Activated CD8-positive, alpha-beta T cell treated with anti-CD3 and anti-CD28 coated beads for 36 hours (primary cell): ENCODE measurements at regions not wholly inside any gene's neighbourhood (a gene's known extent, or its start where the extent isn't known, plus 50 kb on each side); places are given as distances from the start of the nearest gene placed in this dataset.

Source experiments
- ATAC-seq: fragments of 200-7000 bp; cut with Tn5 transposase; one replicate; pipeline ENCODE4 v1.10.0; 2021; ENCODE audit warnings: mild to moderate bottlenecking, moderate library complexity
- CTCF ChIA-PET: fragments of 350-600 bp; sonication (Branson Sonifier 250); formaldehyde crosslinking; loops from one replicate; lab custom pipeline; 2021; ENCODE audit warnings: antibody characterized with exemption; lab: Charles Lee
- POLR2A ChIA-PET: fragments of 350-600 bp; sonication (Branson Sonifier 250); formaldehyde crosslinking; loops from one replicate; lab custom pipeline; 2021; ENCODE audit warnings: antibody characterized with exemption; lab: Charles Lee
- DNase-seq: peaks from one replicate; pipeline ENCODE4 v3.0.0-alpha.2; 2020
- H3K27ac Mint-ChIP-seq: one replicate; pipeline ENCODE4 v1.8.0; 2021; ENCODE audit warnings: mild to moderate bottlenecking, mixed read lengths
- H3K27me3 Mint-ChIP-seq: one replicate; pipeline ENCODE4 v1.8.0; 2021; ENCODE audit warnings: mixed read lengths
- H3K36me3 Mint-ChIP-seq: one replicate; pipeline ENCODE4 v1.8.0; 2021; ENCODE audit warnings: low read depth, mixed read lengths
- H3K4me1 Mint-ChIP-seq: one replicate; pipeline ENCODE4 v1.8.0; 2021; ENCODE audit warnings: low read depth, mixed read lengths
- H3K4me3 Mint-ChIP-seq: one replicate; pipeline ENCODE4 v1.8.0; 2021; ENCODE audit warnings: mild to moderate bottlenecking, moderate library complexity, mixed read lengths
- H3K9me3 Mint-ChIP-seq: one replicate; pipeline ENCODE4 v1.8.0; 2021; ENCODE audit warnings: mixed read lengths
- intact Hi-C: fragments of 100-400 bp; cut with micrococcal nuclease; formaldehyde crosslinking; loops from one replicate; pipeline ENCODE4 v1.10.0; 2022
- TF ChIP-seq, protein P1 (sequence below): fragments of 200-600 bp; IDR thresholded peaks from one replicate; pipeline ENCODE4 v1.8.0; 2022; ENCODE audit warnings: antibody characterized with exemption, mild to moderate bottlenecking

DNA sequence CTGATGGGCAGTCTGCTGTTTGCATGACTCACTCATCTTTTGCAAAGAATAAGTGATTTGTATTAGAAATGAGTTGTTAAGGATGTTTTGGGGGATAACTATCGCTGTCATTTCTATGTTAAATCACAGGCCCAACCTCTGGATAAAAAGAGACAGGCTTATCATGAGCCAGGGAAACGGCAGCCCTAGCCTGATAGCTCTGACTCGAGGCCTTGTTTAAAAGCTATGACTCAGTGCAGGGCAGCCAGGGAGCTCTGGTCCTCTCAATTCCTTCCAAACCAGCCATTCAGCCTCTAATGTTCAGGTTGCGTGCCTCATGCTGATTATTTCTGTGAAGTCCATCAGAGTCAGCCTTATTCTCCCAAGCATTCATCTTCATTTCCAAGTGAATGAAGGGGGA is 305.9 kb upstream of the HAND2 start:
- CTCF ChIA-PET, result no interaction called here
- ATAC-seq, result no peak
- no peak overlapping the region for H3K4me3 Mint-ChIP-seq
- no peak for DNase-seq
- peaks cover under 1% of the 10 kb centered on the region for H3K27me3 Mint-ChIP-seq
- POLR2A ChIA-PET, result no interaction called here
- H3K4me1 Mint-ChIP-seq, result no peaks in the 10 kb centered on the region
- H3K27ac Mint-ChIP-seq, result no peak overlapping the region
- H3K9me3 Mint-ChIP-seq, result no peaks in the 10 kb centered on the region
- TF ChIP-seq, protein P1, sequence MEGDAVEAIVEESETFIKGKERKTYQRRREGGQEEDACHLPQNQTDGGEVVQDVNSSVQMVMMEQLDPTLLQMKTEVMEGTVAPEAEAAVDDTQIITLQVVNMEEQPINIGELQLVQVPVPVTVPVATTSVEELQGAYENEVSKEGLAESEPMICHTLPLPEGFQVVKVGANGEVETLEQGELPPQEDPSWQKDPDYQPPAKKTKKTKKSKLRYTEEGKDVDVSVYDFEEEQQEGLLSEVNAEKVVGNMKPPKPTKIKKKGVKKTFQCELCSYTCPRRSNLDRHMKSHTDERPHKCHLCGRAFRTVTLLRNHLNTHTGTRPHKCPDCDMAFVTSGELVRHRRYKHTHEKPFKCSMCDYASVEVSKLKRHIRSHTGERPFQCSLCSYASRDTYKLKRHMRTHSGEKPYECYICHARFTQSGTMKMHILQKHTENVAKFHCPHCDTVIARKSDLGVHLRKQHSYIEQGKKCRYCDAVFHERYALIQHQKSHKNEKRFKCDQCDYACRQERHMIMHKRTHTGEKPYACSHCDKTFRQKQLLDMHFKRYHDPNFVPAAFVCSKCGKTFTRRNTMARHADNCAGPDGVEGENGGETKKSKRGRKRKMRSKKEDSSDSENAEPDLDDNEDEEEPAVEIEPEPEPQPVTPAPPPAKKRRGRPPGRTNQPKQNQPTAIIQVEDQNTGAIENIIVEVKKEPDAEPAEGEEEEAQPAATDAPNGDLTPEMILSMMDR, result no peak
- no peaks in the 10 kb centered on the region for H3K36me3 Mint-ChIP-seq
- intact Hi-C loops, result no loop called here

DNA sequence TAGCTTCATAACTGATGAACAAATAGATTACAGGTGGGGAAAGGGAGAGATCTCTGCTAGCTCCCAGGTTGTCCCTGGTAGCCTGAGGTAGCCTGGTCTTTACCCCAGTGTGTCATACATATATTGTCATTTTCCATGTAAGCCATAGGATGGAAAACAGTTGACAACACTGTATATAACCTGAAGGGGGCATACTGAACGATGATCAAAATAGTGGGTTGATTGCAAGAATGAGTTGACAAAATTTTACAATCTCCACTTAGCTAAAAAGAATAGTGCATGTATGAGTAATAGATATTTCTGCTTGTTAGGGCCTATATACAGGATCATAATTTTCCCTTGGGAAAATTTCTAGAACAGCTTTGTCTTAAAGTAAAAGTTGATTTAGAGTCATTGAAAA is 304.1 kb upstream of the HAND2 start:
- DNase-seq (no peak), ATAC-seq (no peak)
- Mint-ChIP-seq H3K9me3 (no peaks in the 10 kb centered on the region), H3K36me3 (no peaks in the 10 kb centered on the region), H3K27ac (no peak overlapping the region), H3K27me3 (peaks cover 1% of the 10 kb centered on the region), H3K4me3 (no peak overlapping the region), H3K4me1 (no peaks in the 10 kb centered on the region)
- ChIA-PET POLR2A (no interaction called here), CTCF (no interaction called here)
- intact Hi-C loops, result no loop called here
- TF ChIP-seq, protein P1, result no peak

DNA sequence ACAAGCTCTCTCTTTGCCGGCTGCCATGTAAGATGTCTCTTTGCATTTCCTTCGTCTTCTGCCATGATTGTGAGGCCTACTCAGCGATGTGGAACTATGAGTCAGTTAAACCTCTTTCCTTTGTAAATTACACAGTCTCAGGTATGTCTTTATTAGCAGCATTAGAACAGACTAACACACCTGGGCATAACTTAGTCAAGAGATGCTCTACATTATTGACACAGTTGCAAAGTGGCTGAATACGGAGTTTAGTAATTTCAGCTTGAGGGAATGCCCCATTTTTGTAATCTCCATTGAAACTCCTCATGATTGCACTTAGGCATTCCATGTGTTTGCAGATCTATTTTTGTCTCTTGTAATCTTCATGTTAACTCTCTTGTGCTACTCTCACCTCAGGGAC is 299.5 kb upstream of the HAND2 start:
- no peak overlapping the region for H3K4me3 Mint-ChIP-seq
- H3K27ac Mint-ChIP-seq, result no peak overlapping the region
- H3K27me3 Mint-ChIP-seq, result peaks cover 1% of the 10 kb centered on the region
- POLR2A ChIA-PET, result no interaction called here
- CTCF ChIA-PET, result no interaction called here
- DNase-seq (no peak), ATAC-seq (no peak)
- H3K4me1 Mint-ChIP-seq, result no peaks in the 10 kb centered on the region
- TF ChIP-seq, protein P1, result no peak
- H3K36me3 Mint-ChIP-seq, result no peaks in the 10 kb centered on the region
- no peaks in the 10 kb centered on the region for H3K9me3 Mint-ChIP-seq
- intact Hi-C loops, result no loop called here

DNA sequence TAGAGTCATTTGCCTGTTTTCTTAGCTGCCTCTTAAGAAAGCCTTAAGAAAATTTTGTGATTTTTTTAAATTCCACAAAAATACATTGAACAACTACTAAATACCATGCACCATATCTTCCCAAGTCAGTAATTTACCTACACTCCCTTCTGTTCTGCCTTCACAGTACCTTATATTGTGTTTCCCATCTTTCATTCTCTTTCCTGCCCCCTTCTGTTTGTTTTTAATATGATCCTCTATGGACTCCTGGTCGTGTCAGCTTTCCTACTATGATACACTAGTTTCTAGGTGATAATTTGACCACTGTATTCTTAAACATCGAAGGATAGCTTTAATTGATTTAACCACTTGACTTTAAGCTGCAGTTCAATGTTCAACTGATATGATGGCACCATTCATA is 297.7 kb upstream of the HAND2 start:
- POLR2A ChIA-PET, result no interaction called here
- ATAC-seq, result no peak
- CTCF ChIA-PET, result no interaction called here
- Mint-ChIP-seq H3K27me3 (peaks cover 1% of the 10 kb centered on the region), H3K9me3 (no peaks in the 10 kb centered on the region), H3K36me3 (no peaks in the 10 kb centered on the region), H3K4me3 (no peak overlapping the region), H3K27ac (no peak overlapping the region), H3K4me1 (no peaks in the 10 kb centered on the region)
- TF ChIP-seq, protein P1, result no peak
- DNase-seq, result no peak
- intact Hi-C loops, result no loop called here

DNA sequence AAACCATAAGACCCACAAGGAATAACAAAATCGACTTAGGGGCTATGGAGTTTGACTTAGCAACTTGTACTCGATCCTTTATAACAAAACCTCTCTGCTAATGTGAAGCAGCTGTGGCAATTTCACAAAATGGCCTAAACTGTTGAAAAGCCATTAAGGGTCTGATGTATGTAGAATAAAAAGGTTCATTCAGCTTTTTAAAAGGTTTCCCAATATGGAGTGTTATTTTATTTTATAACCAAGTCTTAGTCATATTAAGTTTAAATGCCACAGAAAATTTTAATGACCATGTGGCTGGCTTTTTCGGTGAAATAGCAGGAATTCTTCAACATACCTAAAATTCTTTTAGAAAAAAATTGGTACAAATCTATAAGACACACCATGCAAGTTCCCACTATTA is 291.8 kb upstream of the HAND2 start:
- Mint-ChIP-seq H3K4me1 (no peaks in the 10 kb centered on the region), H3K27ac (no peak overlapping the region), H3K9me3 (no peaks in the 10 kb centered on the region), H3K36me3 (no peaks in the 10 kb centered on the region), H3K27me3 (no peaks in the 10 kb centered on the region), H3K4me3 (no peak overlapping the region)
- DNase-seq (no peak), ATAC-seq (no peak)
- intact Hi-C loops, result no loop called here
- TF ChIP-seq, protein P1, result no peak
- CTCF ChIA-PET, result interaction anchor here (0.8 kb wide), 1 partner anchor 9 kb away, joined by 3 read pairs; no protein-coding TSS in a partner anchor
- POLR2A ChIA-PET, result no interaction called here
